GM12878 (cell line): ENCODE measurements at regions not wholly inside any gene's neighbourhood (a gene's known extent, or its start where the extent isn't known, plus 50 kb on each side); places are given as distances from the start of the nearest gene placed in this dataset.

Source experiments
- ATAC-seq: fragments of 200-7000 bp; cut with Tn5 transposase; 3 replicates; pipeline ENCODE4 v1.9.1; 2020; ENCODE audit warnings: mild to moderate bottlenecking, moderate library complexity
- BruUV-seq: library from RNA; stranded (reverse); fragments of 400-500 nt; replicated peaks from 2 replicates; lab custom pipeline; 2021; lab: Mats Ljungman, UMichigan
- CTCF ChIA-PET: fragments of 300-600 bp; sonication (Branson Sonifier 250); formaldehyde crosslinking; extraction: SDS; loops from one replicate; lab custom pipeline; 2021; ENCODE audit warnings: inconsistent platforms; lab: Yijun Ruan, JAX
- POLR2A ChIA-PET: fragments of 350-600 bp; formaldehyde crosslinking; extraction: SDS; loops from one replicate; lab custom pipeline; 2021; ENCODE audit warnings: inconsistent platforms; lab: Charles Lee
- RAD21 ChIA-PET: fragments of 300-600 bp; sonication (Branson Sonifier 250); formaldehyde crosslinking; loops from one replicate; lab custom pipeline; 2023; ENCODE audit warnings: antibody characterized with exemption; ENCODE audit not compliant: unreplicated experiment; lab: Charles Lee
- SMC1A ChIA-PET: fragments of 300-600 bp; sonication (Branson Sonifier 250); formaldehyde crosslinking; loops from one replicate; lab custom pipeline; 2023; ENCODE audit not compliant: unreplicated experiment, uncharacterized antibody; lab: Charles Lee
- DNase-seq: peaks from one replicate; pipeline ENCODE4 v3.0.0-alpha.2; 2011; ENCODE audit warnings: low read depth, low spot score
- FAIRE-seq: peaks from 3 replicates; lab custom pipeline; 2011; peaks lifted over from hg19 to GRCh38; lab: Jason Lieb, UNC
- H2AFZ ChIP-seq: 2 replicates; pipeline ENCODE4 v1.6.0; 2011; ENCODE audit warnings: low read depth, low read length, control low read depth; ENCODE audit not compliant: control insufficient read depth
- H3K27ac ChIP-seq: 2 replicates; pipeline ENCODE4 v1.5.1; 2011; ENCODE audit warnings: control low read depth; ENCODE audit not compliant: control insufficient read depth, insufficient read depth
- H3K27me3 ChIP-seq, 2 experiments: replicated peaks in 1 of 2; 2 replicates each; pipeline versions ENCODE4 v1.6.0 to v1.6.1; 2011; ENCODE audit warnings: low read length in 1 of 2; ENCODE audit not compliant: control insufficient read depth in 2 of 2, insufficient read depth in 2 of 2
- H3K36me3 ChIP-seq, 2 experiments: 2 replicates each; pipeline ENCODE4 v1.5.1; 2011; ENCODE audit warnings: low read length in 1 of 2; ENCODE audit not compliant: control insufficient read depth in 2 of 2, insufficient read depth in 2 of 2
- H3K4me1 ChIP-seq: 2 replicates; pipeline ENCODE4 v1.6.1; 2011; ENCODE audit warnings: mild to moderate bottlenecking, low read length, moderate library complexity, mixed read lengths; ENCODE audit not compliant: control insufficient read depth, insufficient read depth
- H3K4me2 ChIP-seq: 2 replicates; pipeline ENCODE4 v1.6.0; 2011; ENCODE audit warnings: control low read depth; ENCODE audit not compliant: control insufficient read depth, insufficient read depth
- H3K4me3 ChIP-seq: fragments of 200-600 bp; sonication (generic); 2 replicates; pipeline ENCODE4 v1.5.1; 2016
- H3K79me2 ChIP-seq: 2 replicates; pipeline ENCODE4 v1.6.0; 2011; ENCODE audit warnings: low read length; ENCODE audit not compliant: control insufficient read depth, insufficient read depth
- H3K9ac ChIP-seq: 2 replicates; pipeline ENCODE4 v1.8.0; 2011; ENCODE audit warnings: low read length, control low read depth, mixed read lengths; ENCODE audit not compliant: control insufficient read depth, insufficient read depth
- H3K9me3 ChIP-seq: replicated peaks from 3 replicates; pipeline ENCODE4 v1.5.1; 2011; ENCODE audit warnings: mild to moderate bottlenecking, low read length; ENCODE audit not compliant: control insufficient read depth, insufficient read depth
- H4K20me1 ChIP-seq: 2 replicates; pipeline ENCODE4 v1.6.0; 2011; ENCODE audit not compliant: control insufficient read depth, insufficient read depth
- DPF2 ChIP-seq: fragments of 450-650 bp; IDR thresholded peaks from 2 replicates; pipeline ENCODE4 v1.6.1; 2017; ENCODE audit warnings: mild to moderate bottlenecking
- LARP7 ChIP-seq: fragments of 450-650 bp; IDR thresholded peaks from 2 replicates; pipeline ENCODE4 v1.6.1; 2017; ENCODE audit warnings: mild to moderate bottlenecking
- MTA2 ChIP-seq: fragments of 450-650 bp; IDR thresholded peaks from 2 replicates; pipeline ENCODE4 v1.6.1; 2016; ENCODE audit warnings: low read depth, mild to moderate bottlenecking, moderate library complexity
- NRF1 ChIP-seq: conservative IDR thresholded peaks from 2 replicates; pipeline ENCODE4 v1.6.1; 2011; ENCODE audit warnings: mild to moderate bottlenecking, low read depth, low read length, improper control_type of control experiment
- WGBS: methylation state at CpG from one replicate; pipeline ENCODE4 v1.1.6; 2016; ENCODE audit warnings: low lambda C conversion rate; ENCODE audit not compliant: insufficient replicate concordance, insufficient coverage; ENCODE audit errors: missing lambda C conversion rate; 5-methylcytosine and 5-hydroxymethylcytosine counted together
- in situ Hi-C: fragments of 300-500 bp; cut with MboI; formaldehyde crosslinking; loops from 9 replicates; pipeline ENCODE4 v1.14.3; 2018; ENCODE audit warnings: mixed read lengths
- intact Hi-C: fragments of 100-400 bp; cut with micrococcal nuclease; formaldehyde crosslinking; loops from one replicate; pipeline ENCODE4 v1.14.2; 2022; ENCODE audit not compliant: unreplicated experiment
- TF ChIP-seq, protein P1 (sequence below): IDR thresholded peaks from 2 replicates; pipeline ENCODE4 v1.6.1; 2011; ENCODE audit warnings: borderline replicate concordance, low read depth, mild to moderate bottlenecking, moderate library complexity, mixed read lengths, low read length; ENCODE audit not compliant: insufficient read depth; ENCODE audit errors: extremely low read length

DNA sequence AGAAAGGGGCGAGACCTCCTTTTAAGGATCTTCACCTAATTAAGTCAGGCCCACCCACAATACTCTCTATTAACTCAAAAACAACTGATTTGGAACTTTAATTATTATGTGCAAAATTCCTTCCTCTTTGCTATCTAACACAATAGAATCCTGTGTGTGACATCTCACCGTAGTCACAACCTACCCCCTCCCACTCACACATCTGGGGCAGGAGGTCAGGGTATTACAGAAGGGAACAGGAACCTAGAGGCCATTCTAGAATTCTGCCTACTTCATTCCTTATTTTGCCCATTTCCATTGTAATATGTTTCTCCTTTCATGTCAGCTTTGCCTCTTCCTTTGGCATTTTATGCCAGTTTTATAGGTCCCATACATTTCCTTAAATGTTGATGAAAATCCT, 829.3 kb upstream of the ID2 start (continued):
- TF ChIP-seq, protein P1, sequence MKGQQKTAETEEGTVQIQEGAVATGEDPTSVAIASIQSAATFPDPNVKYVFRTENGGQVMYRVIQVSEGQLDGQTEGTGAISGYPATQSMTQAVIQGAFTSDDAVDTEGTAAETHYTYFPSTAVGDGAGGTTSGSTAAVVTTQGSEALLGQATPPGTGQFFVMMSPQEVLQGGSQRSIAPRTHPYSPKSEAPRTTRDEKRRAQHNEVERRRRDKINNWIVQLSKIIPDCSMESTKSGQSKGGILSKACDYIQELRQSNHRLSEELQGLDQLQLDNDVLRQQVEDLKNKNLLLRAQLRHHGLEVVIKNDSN, result no peak
- TF ChIP-seq NRF1 (no peak), LARP7 (no peak), DPF2 (no peak)
- TF ChIP-seq, all 136 proteins: peak for 0

DNA sequence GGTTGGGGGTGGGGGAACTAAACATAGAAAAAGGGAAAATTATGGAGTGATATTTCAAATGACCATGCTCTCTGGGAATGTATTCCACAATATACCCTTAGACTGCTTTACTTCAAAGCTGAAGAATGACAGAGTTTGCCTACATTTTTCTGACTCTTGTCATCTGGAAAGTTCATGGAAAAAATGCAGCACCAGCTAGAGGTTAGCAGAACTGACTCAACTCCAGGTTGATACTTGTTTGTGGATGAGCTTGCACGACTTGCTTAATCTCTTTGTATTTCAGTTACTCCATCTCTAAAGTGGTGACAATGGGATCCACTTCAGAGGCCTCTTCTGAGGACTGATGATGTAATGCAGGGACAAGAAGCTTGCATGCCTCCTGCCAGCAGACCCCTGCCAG, 824.0 kb upstream of the ID2 start:
- Histone ChIP-seq H3K4me2 (no peak overlapping the region), H3K4me3 (no peak overlapping the region), H3K36me3 (no peaks in the 10 kb centered on the region), H2AFZ (no peak overlapping the region), H3K9ac (no peak overlapping the region), H3K27me3 (no peaks in the 10 kb centered on the region), H3K79me2 (no peaks in the 10 kb centered on the region), H3K4me1 (no peaks in the 10 kb centered on the region), H3K9me3 (no peaks in the 10 kb centered on the region), H3K27ac (no peak overlapping the region), H4K20me1 (no peaks in the 10 kb centered on the region)
- no peak for TF ChIP-seq MTA2
- intact Hi-C loops, result no loop called here
- in situ Hi-C loops, result no loop called here
- no TSS peak for BruUV-seq
- ATAC-seq (no peak), FAIRE-seq (no peak), DNase-seq (no peak)
- ChIA-PET SMC1A (interaction anchor here (0.7 to 1.5 kb wide), 7 partner anchors 10 to 431 kb away, joined by 3 to 5 read pairs (median 3); no protein-coding TSS in a partner anchor), POLR2A (interaction anchor here (1.4 to 1.5 kb wide), 2 partner anchors 9 to 10 kb away, joined by 4 to 5 read pairs; no protein-coding TSS in a partner anchor), CTCF (interaction anchor here (0.7 to 1.0 kb wide), 2 partner anchors 9 to 598 kb away, joined by 3 to 6 read pairs; no protein-coding TSS in a partner anchor), RAD21 (interaction anchor here (1.0 to 1.5 kb wide), 2 partner anchors 9 to 22 kb away, joined by 3 to 4 read pairs; no protein-coding TSS in a partner anchor)
- 0% methylated on average over 1 of the region's 1 CpG for WGBS
